ENCODE measurements at regions not wholly inside any gene's neighbourhood (a gene's known extent, or its start where the extent isn't known, plus 50 kb on each side); places are given as distances from the start of the nearest gene placed in this dataset.
A peak's percentile ranks its signal among the peaks of the same experiment; 100 is the strongest.
"Not testable (repeated sequence)": the region's sequence is repeated elsewhere in the genome, so short reads cannot be mapped to it uniquely, and the experiment has no call there.

- DNase-seq (ENCODE audit: low spot score) (peak; percentile 95), FAIRE-seq (peak; percentile 99)
These were observed 159.8 kb upstream of the TSC22D2 start for GRCh38 chr3:150248116-150248887.

- FAIRE-seq (no peak), DNase-seq (ENCODE audit: low spot score) (no peak)
These were observed 160.7 kb upstream of the TSC22D2 start for GRCh38 chr3:150247441-150247840.

- no peak for DNase-seq (ENCODE audit: low spot score)
- FAIRE-seq = no peak
These were observed 164.6 kb upstream of the TSC22D2 start for GRCh38 chr3:150243466-150243865.

- DNase-seq (ENCODE audit: low spot score) = no peak
- FAIRE-seq = no peak
These were observed 165.7 kb upstream of the TSC22D2 start for GRCh38 chr3:150242220-150242936.

GRCh38 chr3:150240891-150241290, 167.2 kb upstream of the TSC22D2 start:
- no peak for FAIRE-seq
- no peak for DNase-seq (ENCODE audit: low spot score)

- no peak for DNase-seq (ENCODE audit: low spot score)
- no peak for FAIRE-seq
These were observed 168.3 kb upstream of the TSC22D2 start for GRCh38 chr3:150239766-150240165.

GRCh38 chr3:150238995-150239619, 169.0 kb upstream of the TSC22D2 start:
- DNase-seq (ENCODE audit: low spot score) (no peak), FAIRE-seq (no peak)

- DNase-seq (ENCODE audit: low spot score) (no peak), FAIRE-seq (no peak)
These were observed 169.9 kb upstream of the TSC22D2 start for GRCh38 chr3:150238048-150238802.

GRCh38 chr3:150237490-150237889, 170.6 kb upstream of the TSC22D2 start:
- peak; percentile 97 for FAIRE-seq
- DNase-seq (ENCODE audit: low spot score) = peak; percentile 97

- DNase-seq (ENCODE audit: low spot score) = peak; percentile 76
- FAIRE-seq = peak; percentile 93
These were observed 171.6 kb upstream of the TSC22D2 start for GRCh38 chr3:150236316-150237082.

GRCh38 chr3:150235799-150236198, 172.3 kb upstream of the TSC22D2 start:
- peak; percentile 14 for FAIRE-seq

GRCh38 chr3:150232992-150233451, 175.1 kb upstream of the TSC22D2 start:
- DNase-seq (ENCODE audit: low spot score) = peak; percentile 44
- peak; percentile 56 for FAIRE-seq

More at GRCh38 chr3:150235799-150236198, 172.3 kb upstream of the TSC22D2 start:
- peak; percentile 52 for DNase-seq (ENCODE audit: low spot score)

GRCh38 chr3:150230037-150230436, 178.1 kb upstream of the TSC22D2 start:
- FAIRE-seq = no peak
- DNase-seq (ENCODE audit: low spot score) = no peak

GRCh38 chr3:150228626-150229025, 179.5 kb upstream of the TSC22D2 start:
- DNase-seq (ENCODE audit: low spot score); FAIRE-seq: not testable (repeated sequence)

GRCh38 chr3:150227839-150228238, 180.3 kb upstream of the TSC22D2 start:
- peak; percentile 44 for DNase-seq (ENCODE audit: low spot score)
- no peak for FAIRE-seq

- DNase-seq (ENCODE audit: low spot score) (no peak), FAIRE-seq (no peak)
These were observed 182.1 kb upstream of the TSC22D2 start for GRCh38 chr3:150225986-150226385.

- DNase-seq (ENCODE audit: low spot score) (no peak), FAIRE-seq (no peak)
These were observed 184.5 kb upstream of the TSC22D2 start for GRCh38 chr3:150223558-150223957.

GRCh38 chr3:150222691-150223489, 185.2 kb upstream of the TSC22D2 start:
- FAIRE-seq (no peak), DNase-seq (ENCODE audit: low spot score) (no peak)

GRCh38 chr3:150221904-150222523, 186.1 kb upstream of the TSC22D2 start:
- no peak for DNase-seq (ENCODE audit: low spot score)
- FAIRE-seq = no peak

Data from RCC 7860 (cell line).